ENCODE measurements at regions not wholly inside any gene's neighbourhood (a gene's known extent, or its start where the extent isn't known, plus 50 kb on each side); places are given as distances from the start of the nearest gene placed in this dataset.
A peak's percentile ranks its signal among the peaks of the same experiment; 100 is the strongest.

DNA sequence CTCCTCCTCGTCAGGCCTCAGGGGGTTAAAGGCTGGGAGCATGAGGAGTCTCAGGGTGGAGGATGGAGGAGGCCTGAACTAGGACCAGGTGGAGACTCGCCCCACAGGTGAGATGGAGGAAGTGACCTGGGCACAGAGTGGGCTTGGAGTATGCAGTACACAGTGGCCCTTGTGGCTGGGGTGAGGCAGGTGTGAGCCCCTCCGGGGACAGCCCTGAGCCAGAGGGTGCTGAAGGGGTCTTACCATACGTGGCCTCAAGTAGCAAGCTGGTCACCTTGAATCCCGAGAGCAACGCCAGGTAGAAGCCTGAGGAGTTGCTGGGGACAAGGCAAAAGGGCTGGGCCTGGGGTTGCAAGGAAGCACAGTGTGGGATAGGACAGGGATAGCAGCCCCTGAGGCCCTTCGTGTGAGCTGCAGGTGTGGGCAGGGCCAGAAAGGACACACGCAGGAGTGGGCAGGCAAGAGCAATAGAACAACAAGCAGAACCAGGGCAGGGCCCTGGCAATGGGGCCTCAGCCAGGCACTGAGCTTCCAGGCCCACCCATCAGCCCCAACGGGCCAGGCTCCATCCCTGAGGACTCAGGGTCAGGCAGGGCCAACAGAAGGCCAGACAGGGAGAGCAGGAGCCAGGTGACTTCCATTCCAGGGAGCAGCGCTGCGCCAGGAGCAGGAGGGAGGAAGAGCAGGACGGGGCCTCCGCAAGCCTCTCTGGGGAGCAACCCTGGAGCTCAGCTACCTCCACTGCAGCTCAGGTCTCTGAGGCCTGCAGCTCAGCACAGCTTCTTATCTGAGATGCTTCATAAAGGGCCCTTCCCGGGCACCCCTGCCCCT is 64.2 kb upstream of the TNRC6C start:
- no peaks in the 10 kb centered on the region for H3K27me3 Mint-ChIP-seq
- H3K4me1 Mint-ChIP-seq = peaks cover 17 to 40% (median 35%) of the 10 kb centered on the region in 4 donors
- H3K4me3 Mint-ChIP-seq = peak overlapping the region in 4 of 10 donors; percentile 16 to 75 (median 50)
- peak overlapping the region in 9 of 10 donors; percentile 26 to 90 (median 75) for H3K27ac Mint-ChIP-seq
- POLR2A ChIA-PET = interaction anchor here (1.1 to 2.6 kb wide), 2 partner anchors 34 to 63 kb away, joined by 3 to 20 read pairs; partner anchors contain the start of gene TNRC6C
- no peak for ATAC-seq
- DNase-seq = peak in 1 of 10 donors; percentile 61
- no peaks in the 10 kb centered on the region for H3K9me3 Mint-ChIP-seq
- no peaks in the 10 kb centered on the region for H3K36me3 Mint-ChIP-seq

DNA sequence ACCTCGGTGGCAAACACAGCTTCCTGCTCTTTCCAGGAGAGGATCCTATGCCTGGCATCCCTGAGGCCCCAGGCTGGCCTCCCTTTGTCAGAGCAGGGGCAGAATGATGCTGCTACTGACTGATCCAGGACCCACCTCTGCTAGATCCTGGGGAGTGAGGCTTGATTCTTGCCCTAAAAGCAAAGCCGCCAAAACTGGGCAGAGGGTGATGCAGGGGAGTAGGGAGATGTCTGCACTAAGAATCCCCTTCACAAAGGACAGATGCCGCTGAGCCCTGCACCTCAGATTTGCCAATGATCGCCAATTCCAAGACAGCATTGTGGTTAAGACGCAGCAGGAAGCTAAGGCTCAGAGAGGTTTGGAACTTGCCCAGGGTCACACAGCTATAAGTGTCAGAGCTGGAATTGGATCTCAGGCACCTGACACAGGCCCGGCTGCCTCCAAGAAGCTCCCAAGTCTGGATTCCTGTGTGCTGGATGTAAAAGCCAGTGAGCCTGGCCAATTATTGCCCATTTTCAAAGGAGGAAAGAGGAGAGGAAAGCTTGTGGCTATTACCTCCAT is 60.7 kb upstream of the TNRC6C start:
- Mint-ChIP-seq H3K9me3 (no peaks in the 10 kb centered on the region), H3K36me3 (no peaks in the 10 kb centered on the region)
- POLR2A ChIA-PET = interaction anchor here (0.8 to 1.1 kb wide), 3 partner anchors 11 to 60 kb away, joined by 3 to 6 read pairs (median 3); partner anchors contain the start of gene TNRC6C

DNA sequence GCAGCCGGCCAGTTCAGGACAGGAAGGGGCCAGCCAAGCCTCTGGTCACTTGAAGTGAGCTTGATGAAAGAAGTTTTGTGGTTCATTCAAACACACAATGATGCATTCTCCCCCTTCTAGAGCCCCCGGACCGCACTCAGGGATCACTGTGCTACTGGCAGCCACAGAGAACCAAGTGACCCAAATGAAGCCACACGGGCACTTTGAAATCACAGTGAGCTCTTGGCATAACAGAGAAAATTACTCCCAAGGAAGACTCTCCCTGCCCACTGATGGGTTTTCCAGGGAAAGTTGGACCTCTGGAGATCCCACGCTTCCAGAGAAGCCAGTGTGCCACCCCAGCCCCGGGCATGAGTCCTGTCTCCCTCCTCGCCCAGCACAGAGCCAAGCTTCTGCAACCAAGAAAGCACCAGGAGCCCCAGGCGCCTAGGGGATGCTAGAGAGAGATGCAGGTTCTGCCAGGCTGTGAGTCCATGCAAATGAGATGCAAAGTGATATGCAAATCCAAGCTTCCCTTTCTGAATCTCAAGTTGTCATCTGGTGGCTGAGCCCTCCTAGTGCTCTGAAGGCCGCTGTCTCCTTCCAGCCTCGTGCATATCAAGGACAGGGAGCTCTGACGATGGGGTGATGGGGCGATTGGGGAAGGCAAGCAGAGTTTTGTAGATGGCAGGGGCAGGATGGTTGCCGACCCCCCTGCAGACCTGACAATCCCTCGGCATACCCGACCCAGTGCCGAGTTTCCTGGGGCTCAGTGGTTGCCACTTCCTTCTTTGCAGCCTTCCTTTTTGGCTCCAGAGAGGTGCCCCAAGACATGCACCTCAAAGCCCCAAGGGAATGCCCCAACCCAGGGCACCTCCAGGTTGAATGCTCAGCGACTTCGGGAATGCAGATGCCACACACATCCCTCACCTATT is 59.7 kb upstream of the TNRC6C start:
- ATAC-seq = no peak
- no peak for DNase-seq
- POLR2A ChIA-PET = interaction anchor here (0.8 to 1.1 kb wide), 3 partner anchors 12 to 59 kb away, joined by 3 to 6 read pairs (median 3); partner anchors contain the start of gene TNRC6C
- no peaks in the 10 kb centered on the region for H3K9me3 Mint-ChIP-seq
- peak overlapping the region in 2 of 10 donors; percentile 14 to 37 for H3K27ac Mint-ChIP-seq
- H3K36me3 Mint-ChIP-seq = no peaks in the 10 kb centered on the region
- peak overlapping the region in 1 of 10 donors; percentile 20 for H3K4me3 Mint-ChIP-seq
- H3K27me3 Mint-ChIP-seq = peaks cover 0 to 1% (median 0%) of the 10 kb centered on the region in 5 donors
- H3K4me1 Mint-ChIP-seq = peaks cover 8 to 34% (median 24%) of the 10 kb centered on the region in 4 donors

More for the DNA sequence above, 60.7 kb upstream of the TNRC6C start:
- Mint-ChIP-seq H3K4me1 (peaks cover 16 to 44% (median 33%) of the 10 kb centered on the region in 4 donors), H3K27me3 (no peaks in the 10 kb centered on the region), H3K4me3 (no peak overlapping the region), H3K27ac (no peak overlapping the region)
- DNase-seq (peak in 1 of 10 donors; percentile 16), ATAC-seq (no peak)

DNA sequence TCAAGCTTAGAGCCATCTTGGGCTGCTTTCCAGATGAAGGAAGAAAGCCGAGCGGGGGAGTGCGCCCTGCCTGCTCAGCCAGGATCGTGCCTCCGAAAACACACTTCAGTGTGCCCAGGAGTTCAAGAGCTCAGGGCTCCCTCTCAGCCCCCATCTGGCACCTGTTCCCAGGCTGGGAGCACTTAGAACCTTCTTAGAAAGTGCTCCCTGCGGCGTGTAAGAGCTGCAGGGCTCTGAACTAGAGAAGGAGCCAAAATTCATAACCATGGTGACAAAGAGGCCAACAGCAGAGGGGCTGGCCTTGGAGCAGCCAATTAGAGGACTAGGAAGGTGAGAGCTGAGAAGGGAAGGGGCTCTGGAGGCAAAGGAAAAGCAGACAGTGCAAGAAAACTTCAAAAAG is 59.0 kb upstream of the TNRC6C start:
- peaks cover 0 to 1% (median 0%) of the 10 kb centered on the region in 5 donors for H3K27me3 Mint-ChIP-seq
- H3K4me1 Mint-ChIP-seq = peaks cover 3 to 27% (median 16%) of the 10 kb centered on the region in 4 donors
- peak overlapping the region in 2 of 10 donors; percentile 37 to 68 for H3K27ac Mint-ChIP-seq
- no peaks in the 10 kb centered on the region for H3K9me3 Mint-ChIP-seq
- ATAC-seq (no peak), DNase-seq (no peak)
- H3K4me3 Mint-ChIP-seq = no peak overlapping the region
- H3K36me3 Mint-ChIP-seq = no peaks in the 10 kb centered on the region
- POLR2A ChIA-PET = no interaction called here

DNA sequence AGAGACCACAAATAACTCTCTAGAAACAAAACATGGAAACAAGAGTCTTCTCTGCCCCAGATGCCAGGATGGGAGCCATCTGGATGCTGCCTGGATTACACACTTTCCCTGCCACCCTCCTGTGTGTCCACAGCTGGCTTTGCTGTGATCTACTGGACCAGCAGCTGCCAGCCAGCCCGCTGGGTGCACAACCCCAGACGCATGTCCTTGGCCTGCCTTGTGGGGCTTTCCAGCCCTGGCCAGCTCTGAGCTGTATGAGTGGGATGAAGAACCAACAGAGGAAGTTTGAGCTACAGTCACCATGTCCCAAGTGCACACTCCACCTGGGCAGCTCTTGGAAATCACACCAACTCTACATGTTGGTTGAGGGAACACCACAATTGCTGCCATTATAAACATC is 57.0 kb upstream of the TNRC6C start:
- Mint-ChIP-seq H3K27me3 (peaks cover 0 to 1% (median 0%) of the 10 kb centered on the region in 5 donors), H3K9me3 (no peaks in the 10 kb centered on the region), H3K27ac (no peak overlapping the region), H3K36me3 (no peaks in the 10 kb centered on the region), H3K4me1 (peaks cover 6 to 23% (median 16%) of the 10 kb centered on the region in 4 donors), H3K4me3 (no peak overlapping the region)
- POLR2A ChIA-PET = interaction anchor here (0.6 kb wide), 2 partner anchors 284 to 1579 kb away, joined by 3 read pairs; no protein-coding TSS in a partner anchor
- ATAC-seq (no peak), DNase-seq (no peak)

DNA sequence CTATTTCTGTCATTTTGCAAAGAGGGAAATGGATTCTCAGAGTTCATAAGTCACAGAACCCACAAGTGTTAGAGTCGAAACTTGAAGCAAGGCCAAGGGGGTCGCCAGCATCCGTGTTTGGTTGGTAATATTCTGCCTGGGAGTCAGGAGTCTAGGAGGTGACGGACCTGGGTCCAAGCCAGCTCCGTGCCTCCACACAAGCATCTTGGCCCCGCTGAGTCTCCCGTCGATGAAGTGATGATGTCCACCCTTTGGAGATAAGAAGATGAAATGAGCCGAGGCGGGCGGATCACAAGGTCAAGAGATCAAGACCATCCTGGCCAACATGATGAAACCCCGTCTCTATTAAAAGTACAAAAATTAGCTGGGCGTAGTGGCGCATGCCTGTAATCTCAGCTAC is 53.2 kb upstream of the TNRC6C start:
- Mint-ChIP-seq H3K27me3 (peaks cover 0 to 9% (median 0%) of the 10 kb centered on the region in 5 donors), H3K9me3 (no peaks in the 10 kb centered on the region), H3K27ac (no peak overlapping the region), H3K4me1 (peaks cover 5 to 12% (median 8%) of the 10 kb centered on the region in 4 donors), H3K36me3 (no peaks in the 10 kb centered on the region), H3K4me3 (no peak overlapping the region)
- ATAC-seq (no peak), DNase-seq (no peak)
- POLR2A ChIA-PET = no interaction called here

DNA sequence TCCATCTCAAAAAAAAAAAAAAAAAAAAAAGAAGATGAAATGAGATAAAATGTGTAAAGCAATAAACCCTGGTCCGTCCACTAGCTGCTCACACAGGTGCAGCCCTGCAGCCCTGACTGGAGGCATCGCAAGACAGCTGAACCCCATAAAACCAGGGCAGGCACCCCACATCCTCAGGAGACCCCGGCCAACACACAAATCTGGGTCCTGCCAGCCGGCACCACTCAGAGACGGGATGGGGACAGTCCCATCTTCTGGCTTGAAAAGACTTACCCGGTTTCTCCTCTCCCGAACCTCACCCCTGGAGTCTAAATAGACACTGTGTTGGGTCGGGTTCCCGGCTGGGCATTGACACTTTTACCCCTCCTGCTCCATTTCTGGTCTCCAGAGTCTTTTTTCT is 52.7 kb upstream of the TNRC6C start:
- Mint-ChIP-seq H3K36me3 (no peaks in the 10 kb centered on the region), H3K4me1 (peaks cover 5 to 12% (median 6%) of the 10 kb centered on the region in 4 donors), H3K27ac (no peak overlapping the region), H3K27me3 (peaks cover 0 to 9% (median 0%) of the 10 kb centered on the region in 5 donors), H3K9me3 (no peaks in the 10 kb centered on the region), H3K4me3 (no peak overlapping the region)
- DNase-seq (no peak), ATAC-seq (no peak)
- POLR2A ChIA-PET = no interaction called here

DNA sequence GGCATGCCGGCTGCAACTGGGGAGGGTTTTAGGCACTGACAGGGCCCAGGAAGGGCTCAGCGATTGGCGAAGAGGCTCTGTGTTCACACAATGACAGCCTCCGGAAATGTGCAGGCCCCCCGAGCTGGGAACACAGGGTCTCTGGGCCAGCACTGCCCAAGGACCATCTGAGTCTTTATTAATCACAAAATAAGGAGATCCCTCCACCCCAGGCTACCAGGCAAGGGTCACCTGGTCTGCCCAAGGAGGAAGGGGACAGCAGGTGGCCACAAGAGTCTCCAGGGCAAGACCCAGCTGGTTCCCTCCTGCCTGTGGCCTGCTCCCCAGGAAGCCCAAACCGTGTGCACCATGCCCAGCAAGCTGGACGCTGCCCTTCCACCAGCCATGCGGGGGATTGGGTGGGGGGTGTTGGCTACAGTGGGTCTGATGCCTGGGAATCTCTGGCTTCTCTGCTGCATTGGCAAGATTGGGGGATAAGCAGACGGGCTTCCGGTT is 52.1 kb upstream of the TNRC6C start:
- POLR2A ChIA-PET = interaction anchor here (0.6 kb wide), 1 partner anchor 151 kb away, joined by 4 read pairs; no protein-coding TSS in a partner anchor
- peaks cover 4 to 11% (median 6%) of the 10 kb centered on the region in 4 donors for H3K4me1 Mint-ChIP-seq
- no peak for DNase-seq
- no peak overlapping the region for H3K27ac Mint-ChIP-seq
- no peaks in the 10 kb centered on the region for H3K9me3 Mint-ChIP-seq
- H3K4me3 Mint-ChIP-seq = no peak overlapping the region
- no peak for ATAC-seq
- H3K27me3 Mint-ChIP-seq = peaks cover 0 to 10% (median 0%) of the 10 kb centered on the region in 5 donors
- H3K36me3 Mint-ChIP-seq = no peaks in the 10 kb centered on the region

DNA sequence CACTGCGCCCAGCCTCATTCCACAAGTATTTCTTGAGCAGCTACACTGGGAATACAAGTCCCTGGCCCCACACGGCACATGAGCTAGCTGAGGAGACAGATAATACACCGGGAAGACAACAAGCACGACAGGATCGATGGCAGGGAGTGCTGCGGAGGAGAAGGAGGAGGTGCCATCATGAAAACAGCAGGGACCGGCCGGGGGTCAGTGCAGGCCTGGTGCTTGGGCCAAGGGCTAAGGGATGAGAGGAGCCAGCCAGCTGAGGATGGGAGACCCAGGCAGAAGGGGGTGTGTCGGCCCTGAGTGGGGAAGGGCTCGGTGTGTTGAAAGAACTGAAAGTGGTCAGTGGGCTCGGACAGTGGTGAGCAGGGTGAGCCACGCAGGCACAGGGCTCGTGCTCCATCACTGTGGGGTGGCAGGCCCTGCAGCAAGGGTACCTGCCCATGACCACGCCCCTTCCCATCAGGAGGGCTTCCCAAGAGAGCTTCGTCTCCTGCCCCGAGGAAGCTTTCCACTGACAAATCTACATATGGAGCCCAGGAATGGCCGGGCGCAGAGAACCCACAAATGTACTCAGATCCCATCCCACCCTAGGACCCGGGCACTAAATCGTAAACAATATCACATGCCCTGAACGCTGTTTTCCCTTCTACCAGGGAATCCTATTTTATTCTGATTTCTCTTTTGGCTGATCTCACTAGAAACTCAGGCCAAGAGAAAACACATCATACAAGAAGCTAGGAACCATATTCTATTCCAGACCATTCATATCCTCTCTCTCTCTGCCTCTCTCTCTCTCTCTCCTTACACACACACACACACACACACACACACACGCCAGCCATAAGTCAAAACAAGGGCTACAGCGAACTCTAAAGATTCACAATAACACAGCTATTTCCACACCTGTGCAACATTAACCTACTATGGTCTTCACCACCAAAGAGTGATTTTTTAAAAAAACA is 50.7 kb upstream of the TNRC6C start:
- no peak for ATAC-seq
- Mint-ChIP-seq H3K4me1 (peaks cover 0 to 7% (median 2%) of the 10 kb centered on the region in 4 donors), H3K27me3 (peaks cover 0 to 20% (median 2%) of the 10 kb centered on the region in 5 donors), H3K4me3 (no peak overlapping the region), H3K9me3 (peaks cover 0 to 3% (median 0%) of the 10 kb centered on the region in 9 donors), H3K27ac (peak overlapping the region in 1 of 10 donors; percentile 38), H3K36me3 (no peaks in the 10 kb centered on the region)
- POLR2A ChIA-PET = interaction anchor here (0.7 kb wide), 1 partner anchor 25 kb away, joined by 3 read pairs; no protein-coding TSS in a partner anchor
- no peak for DNase-seq

DNA sequence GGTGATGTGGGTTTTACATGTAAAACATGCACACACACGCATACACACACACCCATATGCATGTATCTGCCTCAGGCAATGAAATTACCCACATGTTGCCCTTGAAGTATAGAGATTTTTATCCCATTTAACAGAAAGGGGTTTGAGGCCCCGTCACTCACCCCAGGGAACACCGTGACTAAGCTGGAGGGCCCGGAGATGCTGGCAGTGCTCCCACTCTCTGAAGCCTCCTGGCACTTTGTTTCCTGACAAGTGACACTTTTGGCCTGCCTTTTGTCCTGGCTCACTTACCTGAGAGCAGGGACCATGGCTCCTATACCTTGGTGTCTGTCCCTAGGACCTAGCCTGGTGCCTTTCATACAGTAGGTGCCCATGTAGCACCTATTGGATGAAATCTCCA is 50.0 kb upstream of the TNRC6C start:
- no peak for DNase-seq
- peaks cover 0 to 21% (median 2%) of the 10 kb centered on the region in 5 donors for H3K27me3 Mint-ChIP-seq
- H3K27ac Mint-ChIP-seq = no peak overlapping the region
- H3K9me3 Mint-ChIP-seq = peaks cover 0 to 3% (median 0%) of the 10 kb centered on the region in 9 donors
- H3K4me1 Mint-ChIP-seq = peaks cover 0 to 7% (median 2%) of the 10 kb centered on the region in 4 donors
- ATAC-seq = no peak
- H3K4me3 Mint-ChIP-seq = no peak overlapping the region
- POLR2A ChIA-PET = interaction anchor here (0.7 kb wide), 1 partner anchor 24 kb away, joined by 3 read pairs; no protein-coding TSS in a partner anchor
- H3K36me3 Mint-ChIP-seq = no peaks in the 10 kb centered on the region

Data from naive thymus-derived CD8-positive, alpha-beta T cell (primary cell).